Stimulated activated effector memory CD8-positive, alpha-beta T cell treated with anti-CD3 and anti-CD28 coated beads, Interleukin-12 subunit alpha, Interleukin-12 subunit beta, amount 100 ng/mL, for 72 hours (primary cell): ENCODE measurements at regions not wholly inside any gene's neighbourhood (a gene's known extent, or its start where the extent isn't known, plus 50 kb on each side); places are given as distances from the start of the nearest gene placed in this dataset.

Source experiments
- ATAC-seq: fragments of 150-1000 bp; cut with Tn5 transposase; 2 replicates; pipeline ENCODE4 v1.10.0; 2021
- DNase-seq, 2 donors: peaks; one replicate each; pipeline ENCODE4 v3.0.0; 2021 to 2022; ENCODE audit warnings: low spot score in 2 of 2
- H3K27ac Mint-ChIP-seq: one replicate; pipeline ENCODE4 v1.8.0; 2022; ENCODE audit warnings: mild to moderate bottlenecking, mixed read lengths
- H3K36me3 Mint-ChIP-seq: one replicate; pipeline ENCODE4 v1.8.0; 2022; ENCODE audit warnings: mild to moderate bottlenecking, mixed read lengths
- H3K4me1 Mint-ChIP-seq: one replicate; pipeline ENCODE4 v1.8.0; 2022; ENCODE audit warnings: mixed read lengths
- H3K4me3 Mint-ChIP-seq: one replicate; pipeline ENCODE4 v1.8.0; 2022; ENCODE audit warnings: mild to moderate bottlenecking, mixed read lengths
- H3K9me3 Mint-ChIP-seq: one replicate; pipeline ENCODE4 v1.8.0; 2022; ENCODE audit warnings: mixed read lengths

- ATAC-seq: no peak
- Mint-ChIP-seq H3K36me3 (no peaks in the 10 kb centered on the region), H3K4me1 (peaks cover 6% of the 10 kb centered on the region), H3K27ac (no peak overlapping the region), H3K9me3 (no peaks in the 10 kb centered on the region), H3K4me3 (no peak overlapping the region)
- no peak for DNase-seq
Observed at GRCh38 chrX:38902972-38903492, 101.8 kb downstream of the MID1IP1 start.

GRCh38 chrX:38916801-38917200 is 115.5 kb downstream of the MID1IP1 start:
- Mint-ChIP-seq H3K27ac (no peak overlapping the region), H3K9me3 (peaks cover 3% of the 10 kb centered on the region), H3K4me3 (no peak overlapping the region), H3K36me3 (no peaks in the 10 kb centered on the region), H3K4me1 (no peaks in the 10 kb centered on the region)
- ATAC-seq: no peak
- no peak for DNase-seq

- Mint-ChIP-seq H3K9me3 (peaks cover 3% of the 10 kb centered on the region), H3K36me3 (no peaks in the 10 kb centered on the region), H3K4me3 (no peak overlapping the region), H3K4me1 (no peaks in the 10 kb centered on the region), H3K27ac (no peak overlapping the region)
- DNase-seq: no peak
- ATAC-seq: no peak
Observed at GRCh38 chrX:38917954-38918353, 116.7 kb downstream of the MID1IP1 start.

GRCh38 chrX:38919202-38919601 is 117.9 kb downstream of the MID1IP1 start:
- ATAC-seq: no peak
- Mint-ChIP-seq H3K4me3 (no peak overlapping the region), H3K36me3 (no peaks in the 10 kb centered on the region), H3K9me3 (no peaks in the 10 kb centered on the region), H3K27ac (no peak overlapping the region), H3K4me1 (no peaks in the 10 kb centered on the region)
- no peak for DNase-seq

GRCh38 chrX:38919853-38920528 is 118.7 kb downstream of the MID1IP1 start:
- no peak for ATAC-seq
- Mint-ChIP-seq H3K9me3 (no peaks in the 10 kb centered on the region), H3K4me1 (no peaks in the 10 kb centered on the region), H3K27ac (no peak overlapping the region), H3K4me3 (no peak overlapping the region), H3K36me3 (no peaks in the 10 kb centered on the region)
- no peak for DNase-seq

- no peaks in the 10 kb centered on the region for H3K9me3 Mint-ChIP-seq
Observed at GRCh38 chrX:38923451-38923969, 122.3 kb downstream of the MID1IP1 start.

GRCh38 chrX:38927592-38927991 is 126.3 kb downstream of the MID1IP1 start:
- H3K9me3 Mint-ChIP-seq: no peaks in the 10 kb centered on the region
- DNase-seq (no peak), ATAC-seq (no peak)
- H3K27ac Mint-ChIP-seq: no peak overlapping the region
- no peaks in the 10 kb centered on the region for H3K36me3 Mint-ChIP-seq
- no peaks in the 10 kb centered on the region for H3K4me1 Mint-ChIP-seq
- H3K4me3 Mint-ChIP-seq: no peak overlapping the region

More at GRCh38 chrX:38923451-38923969, 122.3 kb downstream of the MID1IP1 start:
- H3K36me3 Mint-ChIP-seq: no peaks in the 10 kb centered on the region
- no peaks in the 10 kb centered on the region for H3K4me1 Mint-ChIP-seq
- H3K4me3 Mint-ChIP-seq: no peak overlapping the region
- DNase-seq (no peak), ATAC-seq (no peak)
- no peak overlapping the region for H3K27ac Mint-ChIP-seq

- ATAC-seq (no peak), DNase-seq (no peak)
- Mint-ChIP-seq H3K9me3 (no peaks in the 10 kb centered on the region), H3K4me3 (no peak overlapping the region), H3K4me1 (no peaks in the 10 kb centered on the region), H3K27ac (no peak overlapping the region), H3K36me3 (no peaks in the 10 kb centered on the region)
Observed at GRCh38 chrX:38929966-38930421, 128.7 kb downstream of the MID1IP1 start.

- ATAC-seq (no peak), DNase-seq (no peak)
- Mint-ChIP-seq H3K36me3 (no peaks in the 10 kb centered on the region), H3K27ac (no peak overlapping the region), H3K4me1 (no peaks in the 10 kb centered on the region), H3K4me3 (no peak overlapping the region), H3K9me3 (no peaks in the 10 kb centered on the region)
Observed at GRCh38 chrX:38930474-38930873, 129.2 kb downstream of the MID1IP1 start.

GRCh38 chrX:38935561-38935960 is 134.3 kb downstream of the MID1IP1 start:
- no peaks in the 10 kb centered on the region for H3K36me3 Mint-ChIP-seq
- no peak overlapping the region for H3K27ac Mint-ChIP-seq
- no peaks in the 10 kb centered on the region for H3K9me3 Mint-ChIP-seq
- no peak for DNase-seq
- H3K4me3 Mint-ChIP-seq: no peak overlapping the region
- ATAC-seq: no peak
- H3K4me1 Mint-ChIP-seq: no peaks in the 10 kb centered on the region

- Mint-ChIP-seq H3K4me3 (no peak overlapping the region), H3K36me3 (no peaks in the 10 kb centered on the region)
- DNase-seq: no peak
Observed at GRCh38 chrX:38937400-38937799, 136.1 kb downstream of the MID1IP1 start.

GRCh38 chrX:38937926-38938325 is 136.7 kb downstream of the MID1IP1 start:
- no peak overlapping the region for H3K27ac Mint-ChIP-seq
- no peaks in the 10 kb centered on the region for H3K36me3 Mint-ChIP-seq
- no peak for DNase-seq
- no peak for ATAC-seq
- no peaks in the 10 kb centered on the region for H3K9me3 Mint-ChIP-seq
- no peaks in the 10 kb centered on the region for H3K4me1 Mint-ChIP-seq
- H3K4me3 Mint-ChIP-seq: no peak overlapping the region

More at GRCh38 chrX:38937400-38937799, 136.1 kb downstream of the MID1IP1 start:
- Mint-ChIP-seq H3K9me3 (no peaks in the 10 kb centered on the region), H3K4me1 (no peaks in the 10 kb centered on the region), H3K27ac (no peak overlapping the region)
- ATAC-seq: no peak

GRCh38 chrX:38939067-38939466 is 137.8 kb downstream of the MID1IP1 start:
- DNase-seq (no peak), ATAC-seq (no peak)
- no peak overlapping the region for H3K27ac Mint-ChIP-seq
- no peaks in the 10 kb centered on the region for H3K36me3 Mint-ChIP-seq
- no peak overlapping the region for H3K4me3 Mint-ChIP-seq
- no peaks in the 10 kb centered on the region for H3K4me1 Mint-ChIP-seq
- H3K9me3 Mint-ChIP-seq: no peaks in the 10 kb centered on the region

GRCh38 chrX:38940547-38940946 is 139.3 kb downstream of the MID1IP1 start:
- H3K4me1 Mint-ChIP-seq: no peaks in the 10 kb centered on the region
- no peak overlapping the region for H3K27ac Mint-ChIP-seq
- DNase-seq (no peak), ATAC-seq (no peak)
- no peaks in the 10 kb centered on the region for H3K36me3 Mint-ChIP-seq
- H3K9me3 Mint-ChIP-seq: no peaks in the 10 kb centered on the region
- no peak overlapping the region for H3K4me3 Mint-ChIP-seq

GRCh38 chrX:38941675-38942074 is 140.4 kb downstream of the MID1IP1 start:
- no peak overlapping the region for H3K4me3 Mint-ChIP-seq
- DNase-seq (no peak), ATAC-seq (no peak)
- no peaks in the 10 kb centered on the region for H3K9me3 Mint-ChIP-seq
- no peaks in the 10 kb centered on the region for H3K4me1 Mint-ChIP-seq
- no peaks in the 10 kb centered on the region for H3K36me3 Mint-ChIP-seq
- no peak overlapping the region for H3K27ac Mint-ChIP-seq

GRCh38 chrX:38943120-38943519 is 141.9 kb downstream of the MID1IP1 start:
- no peak for ATAC-seq
- no peak for DNase-seq
- H3K4me3 Mint-ChIP-seq: no peak overlapping the region
- H3K9me3 Mint-ChIP-seq: no peaks in the 10 kb centered on the region
- H3K4me1 Mint-ChIP-seq: no peaks in the 10 kb centered on the region
- no peaks in the 10 kb centered on the region for H3K36me3 Mint-ChIP-seq
- no peak overlapping the region for H3K27ac Mint-ChIP-seq
